Colonic mucosa (tissue), 4 donors: ENCODE measurements at regions not wholly inside any gene's neighbourhood (a gene's known extent, or its start where the extent isn't known, plus 50 kb on each side); places are given as distances from the start of the nearest gene placed in this dataset.

ENCODE experiments used
- DNase-seq: peaks from one replicate; pipeline ENCODE4 v3.0.0-alpha.2; 2020
- H3K27ac ChIP-seq: fragments of 200-600 bp; one replicate; pipeline ENCODE4 v1.8.0; 2021
- H3K27me3 ChIP-seq: fragments of 200-600 bp; one replicate; pipeline ENCODE4 v1.8.0; 2021
- H3K36me3 ChIP-seq: fragments of 200-600 bp; one replicate; pipeline ENCODE4 v1.8.0; 2021
- H3K4me1 ChIP-seq: fragments of 200-600 bp; one replicate; pipeline ENCODE4 v1.8.0; 2021; ENCODE audit warnings: mild to moderate bottlenecking
- H3K4me3 ChIP-seq: fragments of 200-600 bp; one replicate; pipeline ENCODE4 v1.8.0; 2021
- H3K9ac ChIP-seq, 2 donors: one replicate each; pipeline ENCODE4 v1.7.0; 2013; ENCODE audit warnings: control low read depth in 2 of 2, low read depth in 2 of 2, low read length in 2 of 2
- H3K9me3 ChIP-seq: fragments of 200-600 bp; one replicate; pipeline ENCODE4 v1.8.0; 2021
- CTCF ChIP-seq: fragments of 200-600 bp; IDR thresholded peaks from one replicate; pipeline ENCODE4 v1.8.0; 2022; ENCODE audit warnings: antibody characterized with exemption, mild to moderate bottlenecking
- intact Hi-C: fragments of 100-400 bp; cut with DNase I; formaldehyde crosslinking; loops from one replicate; pipeline ENCODE4 v1.14.1; 2022
- donor health status: healthy.
- donor health status: DM: no; HTN: no; CAD: no.
- donor health status: DM: no; HTN: no; CAD: no.

GRCh38 chr20:62536871-62537401 lies 61.1 kb upstream of the GATA5 start:
- intact Hi-C loops = no loop called here
- Histone ChIP-seq H3K4me1 (no peaks in the 10 kb centered on the region), H3K9me3 (no peaks in the 10 kb centered on the region), H3K27me3 (no peaks in the 10 kb centered on the region), H3K4me3 (no peak overlapping the region), H3K36me3 (no peaks in the 10 kb centered on the region), H3K9ac (no peak overlapping the region), H3K27ac (no peak overlapping the region)
- DNase-seq = no peak
- no peak for TF ChIP-seq CTCF

- TF ChIP-seq CTCF = no peak
- intact Hi-C loops = no loop called here
- no peaks in the 10 kb centered on the region for H3K9me3 ChIP-seq
- H3K36me3 ChIP-seq = no peaks in the 10 kb centered on the region
- no peaks in the 10 kb centered on the region for H3K27me3 ChIP-seq
- no peak for DNase-seq
- no peak overlapping the region for H3K9ac ChIP-seq
- no peaks in the 10 kb centered on the region for H3K4me1 ChIP-seq
- no peak overlapping the region for H3K4me3 ChIP-seq
- H3K27ac ChIP-seq = no peak overlapping the region
These were observed 62.0 kb upstream of the GATA5 start for GRCh38 chr20:62537649-62538292.

GRCh38 chr20:62539198-62540045 lies 63.6 kb upstream of the GATA5 start:
- Histone ChIP-seq H3K4me1 (no peaks in the 10 kb centered on the region), H3K9ac (no peak overlapping the region), H3K4me3 (no peak overlapping the region), H3K36me3 (no peaks in the 10 kb centered on the region), H3K9me3 (no peaks in the 10 kb centered on the region), H3K27me3 (no peaks in the 10 kb centered on the region), H3K27ac (no peak overlapping the region)
- no peak for DNase-seq
- intact Hi-C loops = no loop called here
- no peak for TF ChIP-seq CTCF

GRCh38 chr20:62540504-62540903 lies 64.7 kb upstream of the GATA5 start:
- H3K27me3 ChIP-seq = no peaks in the 10 kb centered on the region
- H3K9ac ChIP-seq = no peak overlapping the region
- no peaks in the 10 kb centered on the region for H3K9me3 ChIP-seq
- no peak overlapping the region for H3K4me3 ChIP-seq
- intact Hi-C loops = no loop called here
- H3K36me3 ChIP-seq = no peaks in the 10 kb centered on the region
- no peak overlapping the region for H3K27ac ChIP-seq
- TF ChIP-seq CTCF = no peak
- no peak for DNase-seq
- H3K4me1 ChIP-seq = no peaks in the 10 kb centered on the region

GRCh38 chr20:62542862-62543261 lies 67.1 kb upstream of the GATA5 start:
- no peaks in the 10 kb centered on the region for H3K9me3 ChIP-seq
- H3K27ac ChIP-seq = no peak overlapping the region
- no peaks in the 10 kb centered on the region for H3K27me3 ChIP-seq
- no peaks in the 10 kb centered on the region for H3K36me3 ChIP-seq
- H3K4me1 ChIP-seq = no peaks in the 10 kb centered on the region
- no peak overlapping the region for H3K9ac ChIP-seq
- no peak overlapping the region for H3K4me3 ChIP-seq
- intact Hi-C loops = no loop called here
- no peak for TF ChIP-seq CTCF
- no peak for DNase-seq
